Sigmoid colon (tissue), 6 donors: ENCODE measurements at regions not wholly inside any gene's neighbourhood (a gene's known extent, or its start where the extent isn't known, plus 50 kb on each side); places are given as distances from the start of the nearest gene placed in this dataset.
A peak's percentile ranks its signal among the peaks of the same experiment; 100 is the strongest.

ENCODE experiments used
- DNase-seq: peaks from one replicate; pipeline ENCODE4 v3.0.0-alpha.2; 2019
- H3K27ac ChIP-seq, 4 donors: fragments of 200-600 bp; sonication (generic); one replicate each; pipeline ENCODE4 v1.5.1; 2016 to 2019; ENCODE audit warnings: mild to moderate bottlenecking in 1 of 4
- H3K27me3 ChIP-seq, 3 donors: fragments of 200-600 bp; sonication (generic); one replicate each; pipeline ENCODE4 v1.5.1; 2019; ENCODE audit warnings: mild to moderate bottlenecking in 1 of 3
- H3K36me3 ChIP-seq, 4 donors: fragments of 200-600 bp; sonication (generic); one replicate each; pipeline ENCODE4 v1.5.1; 2016 to 2019
- H3K4me1 ChIP-seq, 4 donors: fragments of 200-600 bp; sonication (generic); one replicate each; pipeline ENCODE4 v1.5.1; 2017 to 2019
- H3K4me3 ChIP-seq, 4 donors: fragments of 200-600 bp; sonication (generic); one replicate each; pipeline ENCODE4 v1.5.1; 2017 to 2019; ENCODE audit warnings: mild to moderate bottlenecking in 2 of 4, moderate library complexity in 1 of 4
- H3K9me3 ChIP-seq, 4 donors: fragments of 200-600 bp in 3 of 4; sonication (generic) in 3 of 4; one replicate each; pipeline versions ENCODE4 v1.5.1 to v1.6.1; 2013 to 2019
- CTCF ChIP-seq, 4 experiments: fragments of 450-650 bp in 3 of 4; fragments of 200-600 bp in 1 of 4; IDR thresholded peaks; one replicate each; pipeline ENCODE4 v1.5.1; 2016 to 2019; ENCODE audit warnings: antibody characterized with exemption in 4 of 4, mild to moderate bottlenecking in 3 of 4, moderate library complexity in 2 of 4
- EP300 ChIP-seq, 4 donors: sonication (generic); formaldehyde crosslinking; IDR thresholded peaks; one replicate each; pipeline ENCODE4 v1.6.1; 2017; ENCODE audit warnings: antibody characterized with exemption in 4 of 4
- POLR2A ChIP-seq, 2 donors: fragments of 450-650 bp; IDR thresholded peaks; one replicate each; pipeline ENCODE4 v1.6.1; 2016; ENCODE audit warnings: antibody characterized with exemption in 2 of 2, mild to moderate bottlenecking in 2 of 2, moderate library complexity in 2 of 2
- POLR2AphosphoS5 ChIP-seq, 4 donors: sonication (generic); formaldehyde crosslinking; IDR thresholded peaks; one replicate each; pipeline ENCODE4 v1.6.1; 2017; ENCODE audit warnings: antibody characterized with exemption in 4 of 4
- WGBS, 2 donors: extraction: QIAGEN DNeasy Blood & Tissue Kit; methylation state at CpG; one replicate each; pipeline ENCODE4 v1.1.7; 2013; 5-methylcytosine and 5-hydroxymethylcytosine counted together
- intact Hi-C: fragments of 100-400 bp; cut with DNase I; formaldehyde crosslinking; loops from one replicate; pipeline ENCODE4 v1.15.1; 2023
- donor health status: healthy with polysubstance abuse.
- donor health status: healthy.

GRCh38 chr19:30070968-30071632 lies 129.1 kb downstream of the URI1 start:
- H3K36me3 ChIP-seq: no peaks in the 10 kb centered on the region
- H3K27ac ChIP-seq: no peak overlapping the region
- no peak overlapping the region for H3K4me3 ChIP-seq
- intact Hi-C loops: no loop called here
- peak; percentile 53 for DNase-seq
- WGBS, 2 donors: 35 to 79% methylated on average over 26 of the region's 26 CpGs
- no peak for TF ChIP-seq CTCF (IDR thresholded peaks at IDR 0.05)
- TF ChIP-seq POLR2AphosphoS5 (IDR thresholded peaks at IDR 0.05): no peak
- TF ChIP-seq EP300 (IDR thresholded peaks at IDR 0.05): no peak
- no peaks in the 10 kb centered on the region for H3K9me3 ChIP-seq
- H3K27me3 ChIP-seq: no peaks in the 10 kb centered on the region
- H3K4me1 ChIP-seq: peaks cover 0 to 22% (median 10%) of the 10 kb centered on the region in 4 donors

- Histone ChIP-seq H3K4me1 (peaks cover 0 to 22% (median 10%) of the 10 kb centered on the region in 4 donors), H3K36me3 (no peaks in the 10 kb centered on the region), H3K4me3 (no peak overlapping the region), H3K27me3 (no peaks in the 10 kb centered on the region), H3K27ac (no peak overlapping the region), H3K9me3 (no peaks in the 10 kb centered on the region)
- no peak for TF ChIP-seq EP300 (IDR thresholded peaks at IDR 0.05)
- TF ChIP-seq POLR2AphosphoS5 (IDR thresholded peaks at IDR 0.05): no peak
- no peak for TF ChIP-seq POLR2A (IDR thresholded peaks at IDR 0.05)
- no peak for TF ChIP-seq CTCF (IDR thresholded peaks at IDR 0.05)
- intact Hi-C loops: no loop called here
- WGBS, 2 donors: 86 to 93% methylated on average over 15 of the region's 15 CpGs
- DNase-seq: peak; percentile 34
Measured at GRCh38 chr19:30071871-30072270, 129.8 kb downstream of the URI1 start.

GRCh38 chr19:30073152-30074000 lies 131.3 kb downstream of the URI1 start:
- intact Hi-C loops: no loop called here
- DNase-seq: peak; percentile 55
- 83 to 90% methylated on average over 16 of the region's 16 CpGs for WGBS, 2 donors

GRCh38 chr19:30074096-30074495 lies 132.1 kb downstream of the URI1 start:
- intact Hi-C loops: no loop called here
- Histone ChIP-seq H3K27me3 (no peaks in the 10 kb centered on the region), H3K4me3 (no peak overlapping the region), H3K27ac (no peak overlapping the region), H3K36me3 (no peaks in the 10 kb centered on the region), H3K4me1 (peaks cover 0 to 22% (median 10%) of the 10 kb centered on the region in 4 donors), H3K9me3 (no peaks in the 10 kb centered on the region)
- DNase-seq: peak; percentile 29
- WGBS, 2 donors: 89 to 90% methylated on average over 7 of the region's 7 CpGs
- TF ChIP-seq EP300 (IDR thresholded peaks at IDR 0.05): no peak
- no peak for TF ChIP-seq POLR2AphosphoS5 (IDR thresholded peaks at IDR 0.05)
- no peak for TF ChIP-seq CTCF (IDR thresholded peaks at IDR 0.05)
- no peak for TF ChIP-seq POLR2A (IDR thresholded peaks at IDR 0.05)

More at GRCh38 chr19:30073152-30074000, 131.3 kb downstream of the URI1 start:
- Histone ChIP-seq H3K27me3 (no peaks in the 10 kb centered on the region), H3K36me3 (no peaks in the 10 kb centered on the region), H3K9me3 (no peaks in the 10 kb centered on the region), H3K4me1 (peaks cover 0 to 22% (median 10%) of the 10 kb centered on the region in 4 donors), H3K27ac (no peak overlapping the region), H3K4me3 (no peak overlapping the region)
- TF ChIP-seq POLR2AphosphoS5 (IDR thresholded peaks at IDR 0.05) (no peak), POLR2A (IDR thresholded peaks at IDR 0.05) (no peak), EP300 (IDR thresholded peaks at IDR 0.05) (no peak), CTCF (IDR thresholded peaks at IDR 0.05) (no peak)
